GM19023 (cell line): ENCODE measurements at regions not wholly inside any gene's neighbourhood (a gene's known extent, or its start where the extent isn't known, plus 50 kb on each side); places are given as distances from the start of the nearest gene placed in this dataset.

Experiments used
- ATAC-seq: cut with Tn5 transposase; IDR thresholded peaks from one replicate; pipeline ENCODE4 v1.9.1; 2021; ENCODE audit warnings: mild to moderate bottlenecking, moderate library complexity; ENCODE audit not compliant: unreplicated experiment

DNA sequence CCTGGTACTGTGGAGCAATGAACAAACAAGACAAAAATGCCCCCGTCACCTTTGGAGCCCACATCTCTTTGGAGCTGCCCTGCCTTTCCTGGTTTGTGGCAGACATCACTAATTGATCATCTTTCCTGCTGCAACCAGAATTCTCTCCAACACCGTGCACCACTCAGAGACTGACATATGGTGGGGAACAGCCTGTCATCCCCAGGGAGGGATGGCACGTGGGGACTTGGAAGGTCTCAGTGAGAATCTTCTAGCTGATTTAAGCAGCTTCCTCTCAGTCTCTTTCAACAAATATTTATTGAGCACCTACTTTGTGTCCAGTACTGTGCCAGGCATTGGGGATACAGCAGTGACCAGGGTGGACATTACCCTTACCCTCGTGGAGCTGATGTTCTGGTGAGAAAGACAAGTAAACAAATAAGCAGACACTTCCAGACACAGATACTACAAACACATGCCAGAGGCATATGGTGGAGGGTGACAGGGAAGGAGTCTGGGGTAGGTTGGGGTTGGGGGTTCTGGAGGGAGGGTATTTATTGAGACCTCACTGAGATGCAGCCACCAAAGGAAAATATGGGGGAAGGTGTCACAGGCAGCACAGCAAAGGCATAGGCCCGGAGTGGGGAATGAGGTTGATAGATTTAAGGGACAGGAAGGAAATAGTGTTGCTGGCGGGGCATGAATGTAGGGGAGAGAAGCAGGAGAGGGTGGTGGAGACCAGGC, 82.3 kb downstream of the CEBPB start:
- no peak for ATAC-seq

DNA sequence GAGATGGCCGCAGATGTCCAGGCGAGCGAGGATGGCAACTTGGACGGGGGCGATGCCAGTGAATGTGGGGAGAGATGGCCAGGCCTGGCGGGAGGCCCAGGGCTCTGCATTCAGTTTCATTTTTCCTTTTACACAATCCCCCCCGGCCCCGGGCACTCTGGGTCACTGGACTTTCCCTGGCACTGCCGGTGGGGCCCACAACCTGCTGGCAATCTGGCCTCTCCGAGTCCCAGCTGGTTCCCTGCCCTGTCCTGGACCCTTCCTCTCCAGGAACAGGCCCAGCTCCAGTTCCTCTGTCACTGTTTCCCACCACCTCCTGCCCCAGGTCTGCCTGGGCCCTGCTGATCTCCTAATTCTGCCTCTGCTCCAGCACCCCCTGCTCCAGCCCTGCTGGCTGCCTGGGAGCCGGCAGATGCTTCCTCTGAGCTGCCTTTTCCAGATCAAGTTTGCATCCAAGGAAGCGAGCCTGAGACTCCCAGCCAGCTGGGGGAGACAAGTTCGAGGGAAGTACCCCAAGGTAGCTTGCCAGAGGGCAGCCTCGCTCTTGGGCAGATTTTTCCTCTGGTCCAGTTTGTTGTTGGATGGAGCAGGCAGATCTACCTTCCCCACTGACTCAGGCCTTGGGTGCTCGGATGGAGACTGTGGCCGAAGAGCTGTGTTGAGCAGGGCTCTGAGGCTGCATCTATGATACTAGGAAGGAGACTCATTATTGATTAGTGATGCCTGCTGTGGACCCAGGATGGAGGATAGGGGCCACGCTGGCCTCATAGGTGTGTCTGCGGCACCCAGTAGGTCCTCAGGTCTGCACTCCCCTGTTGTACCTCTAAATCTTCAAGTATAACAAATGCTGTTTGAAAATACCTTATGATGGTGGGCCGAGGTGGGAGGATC, 83.2 kb downstream of the CEBPB start:
- no peak for ATAC-seq

GRCh38 chr20:50274570-50275430, 84.2 kb downstream of the CEBPB start:
- ATAC-seq = no peak

- ATAC-seq = no peak
Observed at GRCh38 chr20:50276119-50277063, 85.8 kb downstream of the CEBPB start.

DNA sequence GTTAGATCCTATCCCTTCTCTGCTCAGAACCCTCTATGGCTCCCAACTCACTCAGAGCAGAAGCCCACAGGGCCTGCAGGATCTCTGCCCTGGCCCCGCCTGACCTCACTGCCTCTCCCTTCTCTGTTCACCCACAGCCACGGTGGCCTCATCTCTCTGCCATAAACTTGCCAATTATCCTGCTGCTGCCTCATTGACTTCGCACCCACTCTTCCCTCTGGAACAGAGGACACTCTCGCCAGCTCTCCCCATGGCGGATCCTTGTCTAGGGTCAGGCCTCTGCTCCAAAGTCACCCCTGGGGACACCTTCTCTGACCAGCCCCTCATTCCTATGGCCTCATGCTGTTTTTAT, 86.4 kb downstream of the CEBPB start:
- ATAC-seq = no peak

DNA sequence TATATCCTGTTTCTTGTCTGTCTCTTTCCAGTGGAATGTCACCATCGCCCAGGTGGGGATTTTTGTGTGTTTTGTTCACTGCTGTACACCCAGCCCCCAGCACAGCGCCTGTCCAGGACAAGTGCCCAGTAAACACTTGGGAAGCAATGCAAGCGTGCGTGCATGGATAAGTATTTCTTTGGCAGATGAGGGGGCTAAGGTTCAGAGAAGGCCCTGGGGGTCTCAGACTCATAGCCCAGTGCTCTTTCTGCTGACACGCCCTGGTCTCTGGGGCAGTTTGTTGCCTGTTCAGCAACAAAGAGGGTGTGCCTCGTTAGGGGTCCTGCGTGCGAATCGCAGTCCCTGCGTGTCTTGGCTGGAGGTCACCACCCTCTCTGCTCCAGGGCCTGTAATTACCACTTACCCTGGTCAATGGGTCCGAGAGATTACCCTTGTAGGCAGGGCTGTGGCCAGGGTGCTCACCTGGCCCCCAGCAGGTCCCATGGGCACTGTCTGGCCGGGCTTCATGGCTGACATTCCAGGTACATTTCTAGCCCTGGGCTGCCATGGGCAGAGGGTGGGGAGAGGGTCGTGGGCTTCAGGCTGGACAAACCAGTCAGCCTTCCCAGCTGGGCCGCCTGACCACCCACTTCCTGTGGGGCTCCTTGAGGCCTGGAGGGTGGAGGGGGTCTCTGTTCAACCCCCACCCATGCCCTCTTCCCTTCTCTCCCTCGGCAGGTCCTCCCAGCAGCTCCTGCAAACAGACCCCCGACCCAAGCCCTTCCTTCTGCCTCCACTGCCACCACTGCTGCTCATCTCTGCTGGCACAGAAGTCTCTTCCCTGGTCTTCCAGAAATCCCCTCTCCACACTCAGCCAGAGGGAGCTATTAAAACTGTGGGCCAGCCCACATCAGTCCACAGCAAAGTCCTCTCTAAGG, 87.1 kb downstream of the CEBPB start:
- ATAC-seq = no peak

DNA sequence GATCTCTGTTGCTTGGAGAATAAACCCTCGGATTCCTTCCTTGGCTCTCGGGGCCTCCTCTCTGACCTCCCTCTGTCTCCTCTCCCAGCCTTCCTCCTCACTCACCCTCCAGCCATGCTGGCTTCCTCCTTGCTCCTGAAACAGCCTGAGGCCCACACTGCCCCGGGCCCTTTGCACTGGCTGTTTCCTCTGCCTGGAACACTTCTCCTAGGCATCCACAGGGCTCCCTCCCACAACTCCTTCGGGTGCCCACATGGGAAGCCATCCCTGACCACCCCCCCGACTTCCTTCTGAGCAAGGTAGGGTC, 87.7 kb downstream of the CEBPB start:
- ATAC-seq = no peak

- no peak for ATAC-seq
Observed at GRCh38 chr20:50278684-50279531, 88.3 kb downstream of the CEBPB start.

- no peak for ATAC-seq
Observed at GRCh38 chr20:50279988-50280850, 89.6 kb downstream of the CEBPB start.

- no peak for ATAC-seq
Observed at GRCh38 chr20:50280851-50281655, 90.4 kb downstream of the CEBPB start.

DNA sequence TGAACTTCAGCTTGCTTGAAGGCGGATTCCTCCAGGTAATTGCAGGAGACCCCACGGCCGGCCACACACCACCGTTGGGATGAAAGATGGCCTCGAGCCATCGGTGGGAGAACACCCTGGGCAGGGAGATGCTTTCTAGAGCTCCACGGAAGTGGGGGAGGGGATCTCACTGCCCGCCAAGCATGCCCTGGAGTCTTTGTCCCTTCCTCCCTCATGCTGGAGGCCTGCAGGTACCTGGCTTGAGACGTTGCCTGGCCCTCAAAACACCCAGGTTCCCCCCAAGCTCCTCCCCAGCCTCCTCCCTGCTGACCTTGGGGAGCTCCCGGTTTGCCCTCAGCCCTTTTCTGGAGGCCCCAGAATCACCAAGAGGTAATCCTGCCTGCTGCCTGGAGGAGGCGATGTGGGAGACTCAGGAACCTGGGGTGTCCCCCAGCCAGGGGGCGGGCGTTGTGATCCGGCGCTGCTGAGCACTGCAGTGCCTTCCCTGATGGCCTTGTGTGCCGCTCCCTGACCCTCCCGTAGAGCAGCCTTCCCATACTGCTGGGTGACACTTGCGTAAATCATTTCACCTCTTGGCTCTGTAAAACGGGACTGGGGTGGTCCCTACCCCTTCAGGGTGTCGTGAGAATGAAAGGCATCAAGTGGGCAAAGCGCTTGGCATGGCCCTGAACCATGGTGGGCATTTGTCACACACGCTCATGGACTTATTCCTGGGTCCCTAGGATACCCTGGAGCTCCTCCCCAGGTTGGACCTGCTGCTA, 91.4 kb downstream of the CEBPB start:
- ATAC-seq = no peak

DNA sequence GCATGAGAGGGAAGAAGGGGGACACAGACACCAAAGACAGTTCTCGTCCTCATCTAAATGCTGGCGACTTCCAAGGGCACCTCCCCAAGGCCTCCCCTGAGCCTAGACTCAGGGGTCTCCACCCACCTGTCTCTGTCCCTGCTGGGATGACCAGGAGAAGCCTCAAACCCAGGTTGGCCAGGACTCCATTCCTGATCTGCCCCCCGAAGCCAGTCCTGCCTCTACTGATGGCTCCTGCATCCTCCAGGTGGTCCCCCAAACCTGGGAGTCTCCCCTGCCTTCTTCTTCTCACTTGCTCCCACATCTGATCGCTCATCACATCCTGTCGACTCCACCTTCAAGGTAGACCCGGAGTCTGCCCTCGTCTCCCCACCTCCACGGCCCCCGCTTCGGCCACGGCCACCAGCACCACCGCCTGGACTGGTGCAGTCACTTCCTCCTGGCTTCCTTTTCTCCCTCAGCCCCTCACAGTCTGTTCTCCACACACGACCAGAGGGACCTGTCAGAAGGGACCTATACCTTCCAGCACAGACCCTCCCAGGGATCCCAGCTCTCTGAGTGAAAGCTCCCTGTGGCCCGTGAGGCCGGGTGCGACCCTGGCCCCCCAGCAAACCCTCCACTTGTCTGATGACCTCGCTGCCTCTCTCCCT, 92.1 kb downstream of the CEBPB start:
- no peak for ATAC-seq

GRCh38 chr20:50283370-50283769, 92.7 kb downstream of the CEBPB start:
- no peak for ATAC-seq

GRCh38 chr20:50283922-50284810, 93.5 kb downstream of the CEBPB start:
- no peak for ATAC-seq
